Testis (tissue), 2 donors: ENCODE measurements at regions not wholly inside any gene's neighbourhood (a gene's known extent, or its start where the extent isn't known, plus 50 kb on each side); places are given as distances from the start of the nearest gene placed in this dataset.

Source experiments
- POLR2A ChIP-seq: fragments of 450-650 bp; IDR thresholded peaks from one replicate; pipeline ENCODE4 v1.6.1; 2017; ENCODE audit warnings: antibody characterized with exemption, mild to moderate bottlenecking, moderate library complexity
- TF ChIP-seq, protein P1 (sequence below), 3 experiments: fragments of 450-650 bp in 2 of 3; fragments of 200-600 bp in 1 of 3; sonication (generic) in 1 of 3; IDR thresholded peaks; one replicate each; pipeline ENCODE4 v1.5.1; 2016 to 2019; ENCODE audit warnings: antibody characterized with exemption in 3 of 3, mild to moderate bottlenecking in 2 of 3, moderate library complexity in 1 of 3

DNA sequence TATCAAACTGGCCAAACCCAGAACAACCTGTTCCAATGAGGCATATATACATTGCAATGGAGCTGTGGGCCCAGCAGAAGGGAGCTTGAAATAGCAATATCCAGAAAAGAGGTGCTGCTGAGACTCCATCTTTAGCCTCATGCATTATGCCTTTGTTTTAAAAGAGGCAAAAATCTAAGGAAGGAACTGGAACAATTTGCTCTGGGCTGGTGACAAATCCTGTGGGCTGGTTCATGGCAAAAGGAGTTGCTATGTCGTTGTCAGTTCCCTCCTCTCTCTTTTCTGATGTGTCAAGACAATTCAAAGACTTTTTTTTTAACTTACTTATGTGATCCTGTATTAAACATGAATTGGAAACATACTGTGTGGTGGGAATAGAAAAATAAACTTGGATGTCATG is 124.2 kb upstream of the FSHR start:
- TF ChIP-seq, protein P1, sequence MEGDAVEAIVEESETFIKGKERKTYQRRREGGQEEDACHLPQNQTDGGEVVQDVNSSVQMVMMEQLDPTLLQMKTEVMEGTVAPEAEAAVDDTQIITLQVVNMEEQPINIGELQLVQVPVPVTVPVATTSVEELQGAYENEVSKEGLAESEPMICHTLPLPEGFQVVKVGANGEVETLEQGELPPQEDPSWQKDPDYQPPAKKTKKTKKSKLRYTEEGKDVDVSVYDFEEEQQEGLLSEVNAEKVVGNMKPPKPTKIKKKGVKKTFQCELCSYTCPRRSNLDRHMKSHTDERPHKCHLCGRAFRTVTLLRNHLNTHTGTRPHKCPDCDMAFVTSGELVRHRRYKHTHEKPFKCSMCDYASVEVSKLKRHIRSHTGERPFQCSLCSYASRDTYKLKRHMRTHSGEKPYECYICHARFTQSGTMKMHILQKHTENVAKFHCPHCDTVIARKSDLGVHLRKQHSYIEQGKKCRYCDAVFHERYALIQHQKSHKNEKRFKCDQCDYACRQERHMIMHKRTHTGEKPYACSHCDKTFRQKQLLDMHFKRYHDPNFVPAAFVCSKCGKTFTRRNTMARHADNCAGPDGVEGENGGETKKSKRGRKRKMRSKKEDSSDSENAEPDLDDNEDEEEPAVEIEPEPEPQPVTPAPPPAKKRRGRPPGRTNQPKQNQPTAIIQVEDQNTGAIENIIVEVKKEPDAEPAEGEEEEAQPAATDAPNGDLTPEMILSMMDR (IDR thresholded peaks at IDR 0.05): no peak
- TF ChIP-seq POLR2A: no peak
